Liver (tissue), 7 donors: ENCODE measurements at regions not wholly inside any gene's neighbourhood (a gene's known extent, or its start where the extent isn't known, plus 50 kb on each side); places are given as distances from the start of the nearest gene placed in this dataset.

Source experiments
- DNase-seq: peaks from one replicate; pipeline ENCODE4 v3.0.0-alpha.2; 2017; ENCODE audit warnings: low spot score
- H3K27ac ChIP-seq, 2 donors: one replicate each; pipeline ENCODE4 v1.7.0; 2013; ENCODE audit warnings: inconsistent platforms in 2 of 2, low read length in 2 of 2, control low read depth in 1 of 2, low read depth in 1 of 2, mild to moderate bottlenecking in 1 of 2
- H3K27me3 ChIP-seq, 4 donors: one replicate each; pipeline versions ENCODE4 v1.6.1 to v1.7.0; 2013; ENCODE audit warnings: low read length in 3 of 4, inconsistent platforms in 1 of 4, mild to moderate bottlenecking in 1 of 4, moderate library complexity in 1 of 4; ENCODE audit not compliant: control insufficient read depth in 4 of 4, insufficient read depth in 4 of 4
- H3K36me3 ChIP-seq, 4 donors: one replicate each; pipeline versions ENCODE4 v1.6.1 to v1.7.0; 2013; ENCODE audit warnings: low read length in 3 of 4, mild to moderate bottlenecking in 3 of 4, low read depth in 1 of 4, moderate library complexity in 1 of 4; ENCODE audit not compliant: control insufficient read depth in 4 of 4, insufficient read depth in 3 of 4
- H3K4me1 ChIP-seq, 4 donors: one replicate each; pipeline versions ENCODE4 v1.6.1 to v1.7.0; 2013; ENCODE audit warnings: low read length in 3 of 4, mild to moderate bottlenecking in 3 of 4, moderate library complexity in 1 of 4; ENCODE audit not compliant: control insufficient read depth in 4 of 4, insufficient read depth in 4 of 4
- H3K4me3 ChIP-seq, 3 donors: one replicate each; pipeline versions ENCODE4 v1.6.1 to v1.7.0; 2013; ENCODE audit warnings: low read length in 3 of 3, control low read depth in 1 of 3, low read depth in 1 of 3, mild to moderate bottlenecking in 1 of 3
- H3K9ac ChIP-seq, 2 donors: one replicate each; pipeline ENCODE4 v1.7.0; 2013; ENCODE audit warnings: low read length in 2 of 2, mild to moderate bottlenecking in 2 of 2, moderate library complexity in 2 of 2, control low read depth in 1 of 2, low read depth in 1 of 2
- H3K9me3 ChIP-seq, 4 donors: one replicate each; pipeline versions ENCODE4 v1.6.1 to v1.7.0; 2013; ENCODE audit warnings: low read length in 3 of 4; ENCODE audit not compliant: control insufficient read depth in 4 of 4
- FOXA1 ChIP-seq: IDR thresholded peaks from 2 replicates; pipeline ENCODE4 v1.6.1; 2016; ENCODE audit warnings: antibody characterized with exemption
- FOXA2 ChIP-seq: IDR thresholded peaks from 2 replicates; pipeline ENCODE4 v1.6.1; 2016; ENCODE audit warnings: antibody characterized with exemption
- HNF4A ChIP-seq, 2 donors: conservative IDR thresholded peaks; 2 replicates each; pipeline ENCODE4 v1.6.1; 2016; ENCODE audit warnings: antibody characterized with exemption in 2 of 2, mild to moderate bottlenecking in 2 of 2
- HNF4G ChIP-seq: IDR thresholded peaks from 2 replicates; pipeline ENCODE4 v1.6.1; 2016; ENCODE audit warnings: antibody characterized with exemption
- JUND ChIP-seq, 2 donors: IDR thresholded peaks; 2 replicates each; pipeline ENCODE4 v1.6.1; 2016; ENCODE audit warnings: antibody characterized with exemption in 2 of 2
- NR2F2 ChIP-seq: IDR thresholded peaks from 2 replicates; pipeline ENCODE4 v1.6.1; 2016; ENCODE audit warnings: antibody characterized with exemption
- RAD21 ChIP-seq, 2 donors: IDR thresholded peaks; 2 replicates each; pipeline ENCODE4 v1.6.1; 2016; ENCODE audit warnings: antibody characterized with exemption in 2 of 2, mild to moderate bottlenecking in 2 of 2
- RXRA ChIP-seq, 2 donors: IDR thresholded peaks; 2 replicates each; pipeline ENCODE4 v1.6.1; 2017 to 2018; ENCODE audit warnings: antibody characterized with exemption in 2 of 2, mild to moderate bottlenecking in 1 of 2
- SP1 ChIP-seq: IDR thresholded peaks from 2 replicates; pipeline ENCODE4 v1.6.1; 2018; ENCODE audit warnings: antibody characterized with exemption, mild to moderate bottlenecking
- TAF1 ChIP-seq: conservative IDR thresholded peaks from 2 replicates; pipeline ENCODE4 v1.6.1; 2016; ENCODE audit warnings: antibody characterized with exemption, mild to moderate bottlenecking
- WGBS: extraction: QIAGEN DNeasy Blood & Tissue Kit; methylation state at CpG from one replicate; pipeline ENCODE4 v1.1.7; 2013; 5-methylcytosine and 5-hydroxymethylcytosine counted together
- TF ChIP-seq, protein P1 (sequence below): IDR thresholded peaks from 2 replicates; pipeline ENCODE4 v1.6.1; 2016; ENCODE audit warnings: antibody characterized with exemption
- TF ChIP-seq, protein P2 (sequence below): IDR thresholded peaks from 2 replicates; pipeline ENCODE4 v1.6.1; 2016; ENCODE audit warnings: antibody characterized with exemption
- TF ChIP-seq, protein P3 (sequence below): IDR thresholded peaks from 2 replicates; pipeline ENCODE4 v1.6.1; 2016; ENCODE audit warnings: antibody characterized with exemption
- TF ChIP-seq, protein P4 (sequence below): IDR thresholded peaks from 2 replicates; pipeline ENCODE4 v1.6.1; 2016; ENCODE audit warnings: antibody characterized with exemption, mild to moderate bottlenecking
- donor health status: healthy.
- donor health status: healthy.
- donor health status: healthy.
- donor health status: healthy.

DNA sequence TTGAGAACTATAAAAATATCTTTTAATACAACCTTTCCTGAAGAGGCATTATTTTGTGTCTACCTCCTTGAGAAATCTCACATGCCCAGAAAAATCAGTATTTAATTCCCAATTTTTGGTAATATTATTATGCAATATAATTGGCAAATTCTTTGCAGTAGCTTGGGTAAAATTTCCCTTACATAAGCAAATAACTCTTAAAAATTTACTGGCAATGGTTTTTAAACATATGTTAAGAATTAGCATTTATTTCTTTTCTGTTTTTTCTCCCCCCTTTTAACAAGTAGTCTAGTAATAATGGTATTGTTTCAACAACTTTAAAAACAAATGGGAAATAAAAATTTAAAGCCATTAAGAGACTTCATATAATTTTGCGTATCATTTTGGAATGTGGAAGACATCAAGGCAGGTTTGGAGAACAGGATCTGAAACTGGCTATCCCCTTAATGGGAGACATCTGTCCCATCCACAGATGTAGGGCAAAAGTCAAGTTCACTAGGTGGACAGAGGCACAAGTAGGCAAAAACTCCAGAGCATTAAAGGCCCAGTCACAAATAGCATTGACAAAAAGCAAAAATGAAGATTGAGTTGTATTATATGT is 89.6 kb upstream of the AADACL2 start (continued):
- TF ChIP-seq JUND (IDR thresholded peaks at IDR 0.05) (no peak), HNF4G (no peak)

DNA sequence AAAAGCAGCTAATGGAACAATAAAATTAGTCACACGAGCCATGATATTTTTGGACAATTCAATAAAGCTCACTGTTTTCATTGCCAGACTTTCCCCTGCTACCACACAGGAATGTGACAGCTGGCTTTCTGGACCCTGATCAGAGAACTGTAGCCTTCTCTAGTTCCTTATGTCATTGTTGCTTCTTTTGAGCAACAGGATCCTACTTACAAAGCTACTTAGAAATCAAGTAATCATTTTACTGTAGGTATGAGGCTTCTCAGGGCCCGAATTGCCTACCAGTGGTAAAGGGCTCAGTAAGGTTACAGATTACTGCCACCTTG is 94.3 kb upstream of the AADACL2 start:
- DNase-seq: no peak
- no peaks in the 10 kb centered on the region for H3K27me3 ChIP-seq
- no peak overlapping the region for H3K27ac ChIP-seq
- no peak overlapping the region for H3K4me3 ChIP-seq
- no peaks in the 10 kb centered on the region for H3K36me3 ChIP-seq
- H3K9me3 ChIP-seq: no peaks in the 10 kb centered on the region
- no peaks in the 10 kb centered on the region for H3K4me1 ChIP-seq
- H3K9ac ChIP-seq: no peak overlapping the region
- 89% methylated on average over 2 of the region's 2 CpGs for WGBS
- TF ChIP-seq, protein P1, sequence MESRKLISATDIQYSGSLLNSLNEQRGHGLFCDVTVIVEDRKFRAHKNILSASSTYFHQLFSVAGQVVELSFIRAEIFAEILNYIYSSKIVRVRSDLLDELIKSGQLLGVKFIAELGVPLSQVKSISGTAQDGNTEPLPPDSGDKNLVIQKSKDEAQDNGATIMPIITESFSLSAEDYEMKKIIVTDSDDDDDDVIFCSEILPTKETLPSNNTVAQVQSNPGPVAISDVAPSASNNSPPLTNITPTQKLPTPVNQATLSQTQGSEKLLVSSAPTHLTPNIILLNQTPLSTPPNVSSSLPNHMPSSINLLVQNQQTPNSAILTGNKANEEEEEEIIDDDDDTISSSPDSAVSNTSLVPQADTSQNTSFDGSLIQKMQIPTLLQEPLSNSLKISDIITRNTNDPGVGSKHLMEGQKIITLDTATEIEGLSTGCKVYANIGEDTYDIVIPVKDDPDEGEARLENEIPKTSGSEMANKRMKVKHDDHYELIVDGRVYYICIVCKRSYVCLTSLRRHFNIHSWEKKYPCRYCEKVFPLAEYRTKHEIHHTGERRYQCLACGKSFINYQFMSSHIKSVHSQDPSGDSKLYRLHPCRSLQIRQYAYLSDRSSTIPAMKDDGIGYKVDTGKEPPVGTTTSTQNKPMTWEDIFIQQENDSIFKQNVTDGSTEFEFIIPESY: no peak
- no peak for TF ChIP-seq FOXA2
- TF ChIP-seq, protein P2, sequence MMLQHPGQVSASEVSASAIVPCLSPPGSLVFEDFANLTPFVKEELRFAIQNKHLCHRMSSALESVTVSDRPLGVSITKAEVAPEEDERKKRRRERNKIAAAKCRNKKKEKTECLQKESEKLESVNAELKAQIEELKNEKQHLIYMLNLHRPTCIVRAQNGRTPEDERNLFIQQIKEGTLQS: no peak
- no peak for TF ChIP-seq SP1
- TF ChIP-seq TAF1: no peak

DNA sequence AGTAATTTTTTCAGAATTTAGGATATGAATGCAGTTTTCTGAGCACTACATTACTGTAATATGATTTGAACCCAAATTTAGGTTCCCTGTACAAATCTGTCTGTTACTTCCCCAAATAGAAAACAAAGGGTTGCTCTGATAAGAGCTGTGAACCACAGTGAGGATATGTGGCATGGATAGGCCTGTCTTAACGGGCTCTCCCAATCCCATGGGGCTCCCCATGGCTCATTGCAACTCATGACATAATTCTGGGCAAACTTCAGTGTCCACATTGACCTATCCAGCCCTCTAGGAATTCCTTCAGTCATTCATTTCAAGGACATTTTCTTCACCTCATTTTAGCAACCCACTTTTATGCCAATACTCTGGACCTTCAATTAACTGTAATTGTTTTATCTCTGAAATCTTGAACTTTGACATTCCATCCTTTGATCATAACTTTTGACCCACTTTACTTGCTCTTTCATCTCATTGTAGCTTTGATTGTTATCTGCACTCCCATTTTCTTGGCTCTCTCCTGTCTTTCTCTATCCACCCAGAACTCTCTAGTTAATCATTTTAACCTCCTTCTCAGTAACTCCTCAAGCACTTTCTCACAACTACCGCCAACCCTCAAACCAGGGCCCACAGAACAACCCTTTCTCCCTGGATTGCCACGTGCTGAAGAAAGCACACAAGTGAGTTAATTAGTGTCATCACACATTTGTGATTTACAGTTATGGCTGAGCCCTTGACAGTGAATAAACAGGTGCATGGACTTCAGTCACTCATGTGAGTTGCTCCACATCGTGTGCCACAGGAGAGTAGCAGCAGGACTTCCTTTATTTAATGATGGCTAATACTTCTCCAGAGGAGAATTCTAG is 94.9 kb upstream of the AADACL2 start:
- H3K9ac ChIP-seq: no peak overlapping the region
- no peak for DNase-seq
- no peak overlapping the region for H3K27ac ChIP-seq
- H3K27me3 ChIP-seq: no peaks in the 10 kb centered on the region
- no peaks in the 10 kb centered on the region for H3K4me1 ChIP-seq
- H3K36me3 ChIP-seq: no peaks in the 10 kb centered on the region
- TF ChIP-seq HNF4A (conservative IDR thresholded peaks at IDR 0.05): peak in 1 of 2 donors; percentile 19
- TF ChIP-seq, protein P3, sequence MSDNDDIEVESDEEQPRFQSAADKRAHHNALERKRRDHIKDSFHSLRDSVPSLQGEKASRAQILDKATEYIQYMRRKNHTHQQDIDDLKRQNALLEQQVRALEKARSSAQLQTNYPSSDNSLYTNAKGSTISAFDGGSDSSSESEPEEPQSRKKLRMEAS: no peak
- WGBS: 71% methylated on average over 4 of the region's 4 CpGs
- H3K9me3 ChIP-seq: no peaks in the 10 kb centered on the region
- H3K4me3 ChIP-seq: no peak overlapping the region

DNA sequence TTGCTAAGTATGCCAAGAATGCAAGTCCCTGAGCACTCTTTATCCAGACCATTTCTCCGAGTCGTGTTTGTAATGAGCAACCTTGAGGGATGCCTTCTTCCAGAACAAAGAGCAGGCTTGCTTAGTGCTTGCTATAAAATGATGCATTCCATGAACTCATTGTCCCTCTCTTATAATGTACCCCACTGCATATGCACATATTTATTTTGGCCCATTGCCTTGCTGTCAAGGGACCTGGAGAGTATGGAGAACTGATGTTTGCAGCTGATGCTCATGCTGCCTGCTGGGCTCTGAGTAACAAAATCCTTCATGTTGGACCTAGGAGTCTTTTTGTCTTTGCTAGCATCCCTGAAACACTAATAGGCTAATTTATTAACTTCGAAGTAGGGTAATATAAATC is 97.8 kb upstream of the AADACL2 start:
- Histone ChIP-seq H3K9ac (no peak overlapping the region), H3K36me3 (no peaks in the 10 kb centered on the region), H3K9me3 (no peaks in the 10 kb centered on the region), H3K27me3 (no peaks in the 10 kb centered on the region), H3K4me1 (no peaks in the 10 kb centered on the region), H3K4me3 (no peak overlapping the region), H3K27ac (no peak overlapping the region)
- 92% methylated on average over 3 of the region's 3 CpGs for WGBS
- DNase-seq: no peak
- TF ChIP-seq RAD21 (IDR thresholded peaks at IDR 0.05): no peak
- no peak for TF ChIP-seq FOXA1
- TF ChIP-seq, protein P2: no peak
- TF ChIP-seq, protein P4, sequence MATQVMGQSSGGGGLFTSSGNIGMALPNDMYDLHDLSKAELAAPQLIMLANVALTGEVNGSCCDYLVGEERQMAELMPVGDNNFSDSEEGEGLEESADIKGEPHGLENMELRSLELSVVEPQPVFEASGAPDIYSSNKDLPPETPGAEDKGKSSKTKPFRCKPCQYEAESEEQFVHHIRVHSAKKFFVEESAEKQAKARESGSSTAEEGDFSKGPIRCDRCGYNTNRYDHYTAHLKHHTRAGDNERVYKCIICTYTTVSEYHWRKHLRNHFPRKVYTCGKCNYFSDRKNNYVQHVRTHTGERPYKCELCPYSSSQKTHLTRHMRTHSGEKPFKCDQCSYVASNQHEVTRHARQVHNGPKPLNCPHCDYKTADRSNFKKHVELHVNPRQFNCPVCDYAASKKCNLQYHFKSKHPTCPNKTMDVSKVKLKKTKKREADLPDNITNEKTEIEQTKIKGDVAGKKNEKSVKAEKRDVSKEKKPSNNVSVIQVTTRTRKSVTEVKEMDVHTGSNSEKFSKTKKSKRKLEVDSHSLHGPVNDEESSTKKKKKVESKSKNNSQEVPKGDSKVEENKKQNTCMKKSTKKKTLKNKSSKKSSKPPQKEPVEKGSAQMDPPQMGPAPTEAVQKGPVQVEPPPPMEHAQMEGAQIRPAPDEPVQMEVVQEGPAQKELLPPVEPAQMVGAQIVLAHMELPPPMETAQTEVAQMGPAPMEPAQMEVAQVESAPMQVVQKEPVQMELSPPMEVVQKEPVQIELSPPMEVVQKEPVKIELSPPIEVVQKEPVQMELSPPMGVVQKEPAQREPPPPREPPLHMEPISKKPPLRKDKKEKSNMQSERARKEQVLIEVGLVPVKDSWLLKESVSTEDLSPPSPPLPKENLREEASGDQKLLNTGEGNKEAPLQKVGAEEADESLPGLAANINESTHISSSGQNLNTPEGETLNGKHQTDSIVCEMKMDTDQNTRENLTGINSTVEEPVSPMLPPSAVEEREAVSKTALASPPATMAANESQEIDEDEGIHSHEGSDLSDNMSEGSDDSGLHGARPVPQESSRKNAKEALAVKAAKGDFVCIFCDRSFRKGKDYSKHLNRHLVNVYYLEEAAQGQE: no peak
- TF ChIP-seq JUND (IDR thresholded peaks at IDR 0.05): no peak
- TF ChIP-seq RXRA (IDR thresholded peaks at IDR 0.05): no peak
- TF ChIP-seq SP1: no peak
- TF ChIP-seq HNF4G: no peak
- TF ChIP-seq HNF4A (conservative IDR thresholded peaks at IDR 0.05): no peak
- no peak for TF ChIP-seq TAF1
- TF ChIP-seq, protein P3: no peak
- TF ChIP-seq FOXA2: no peak
- TF ChIP-seq NR2F2: no peak
